ENCODE measurements at regions not wholly inside any gene's neighbourhood (a gene's known extent, or its start where the extent isn't known, plus 50 kb on each side); places are given as distances from the start of the nearest gene placed in this dataset.

- Histone ChIP-seq H3K4me3 (ENCODE audit: low read depth, low read length) (no peak overlapping the region), H3K9me3 (ENCODE audit: control insufficient read depth, insufficient read depth, low read depth, low read length) (no peaks in the 10 kb centered on the region), H3K36me3 (ENCODE audit: control insufficient read depth in 2 of 2, insufficient read depth in 1 of 2, low read length in 2 of 2) (no peaks in the 10 kb centered on the region), H3K4me1 (ENCODE audit: control insufficient read depth, insufficient read depth, low read length) (no peaks in the 10 kb centered on the region), H3K27ac (ENCODE audit: extremely low read depth, low read depth, low read length) (no peak overlapping the region)
- TF ChIP-seq ZSCAN16 (tag by site-specific recombination; IDR thresholded peaks at IDR 0.05), result no peak
- TF ChIP-seq ZNF366 (tag by site-specific recombination; conservative IDR thresholded peaks at IDR 0.05), result no peak
- TF ChIP-seq ZNF626 (tag by site-specific recombination; IDR thresholded peaks at IDR 0.05), result no peak
- no peak for TF ChIP-seq SP7 (tag by site-specific recombination; IDR thresholded peaks at IDR 0.05)
- TF ChIP-seq ZBTB26 (tag by site-specific recombination; optimal IDR thresholded peaks at IDR 0.05), result no peak
- TF ChIP-seq ZNF23 (tag by site-specific recombination; IDR thresholded peaks at IDR 0.05; ENCODE audit: borderline replicate concordance), result no peak
- no peak for TF ChIP-seq ZFP37 (tag by site-specific recombination; IDR thresholded peaks at IDR 0.05)
- TF ChIP-seq ZNF26 (tag by site-specific recombination; IDR thresholded peaks at IDR 0.05), result no peak
- TF ChIP-seq KLF16 (tag by site-specific recombination; IDR thresholded peaks at IDR 0.05), result no peak
- TF ChIP-seq ZXDB (tag by site-specific recombination; IDR thresholded peaks at IDR 0.05), result no peak
- no peak for TF ChIP-seq ZNF223 (tag by site-specific recombination; IDR thresholded peaks at IDR 0.05)
- no peak for TF ChIP-seq ZNF155 (tag by site-specific recombination; IDR thresholded peaks at IDR 0.05)
- TF ChIP-seq ZNF785 (tag by site-specific recombination; IDR thresholded peaks at IDR 0.05), result no peak
- no peak for TF ChIP-seq PRDM4 (tag by site-specific recombination; IDR thresholded peaks at IDR 0.05)
- TF ChIP-seq ZNF707 (tag by site-specific recombination; IDR thresholded peaks at IDR 0.05), result no peak
- TF ChIP-seq ZNF169 (tag by site-specific recombination; IDR thresholded peaks at IDR 0.05), result no peak
- TF ChIP-seq ZNF416 (tag by site-specific recombination; IDR thresholded peaks at IDR 0.05), result no peak
- no peak for TF ChIP-seq ZNF449 (tag by site-specific recombination; IDR thresholded peaks at IDR 0.05)
- ChIA-PET POLR2A (no interaction called here), CTCF (no interaction called here)
These were observed 779.5 kb downstream of the METTL15 start for GRCh38 chr11:28887681-28888080.

- ChIA-PET CTCF (interaction anchor here (0.6 kb wide), 1 partner anchor 466 kb away, joined by 4 read pairs; no protein-coding TSS in a partner anchor), POLR2A (no interaction called here)
- no peak overlapping the region for H3K27ac ChIP-seq (ENCODE audit: extremely low read depth, low read depth, low read length)
- no peaks in the 10 kb centered on the region for H3K36me3 ChIP-seq (ENCODE audit: control insufficient read depth in 2 of 2, insufficient read depth in 1 of 2, low read length in 2 of 2)
- no peak overlapping the region for H3K4me3 ChIP-seq (ENCODE audit: low read depth, low read length)
- H3K9me3 ChIP-seq (ENCODE audit: control insufficient read depth, insufficient read depth, low read depth, low read length), result no peaks in the 10 kb centered on the region
- no peaks in the 10 kb centered on the region for H3K4me1 ChIP-seq (ENCODE audit: control insufficient read depth, insufficient read depth, low read length)
- TF ChIP-seq ZNF660 (tag by site-specific recombination; IDR thresholded peaks at IDR 0.05), result no peak
- TF ChIP-seq ZNF324 (tag by site-specific recombination; IDR thresholded peaks at IDR 0.05), result no peak
- TF ChIP-seq ZNF544 (tag by site-specific recombination; IDR thresholded peaks at IDR 0.05), result no peak
- no peak for TF ChIP-seq PBX3 (CRISPR knock-in tag; IDR thresholded peaks at IDR 0.05)
- TF ChIP-seq PRDM10 (tag by site-specific recombination; IDR thresholded peaks at IDR 0.05), result no peak
- TF ChIP-seq FEZF1 (tag by site-specific recombination; IDR thresholded peaks at IDR 0.05), result no peak
- no peak for TF ChIP-seq ZNF404 (tag by site-specific recombination; IDR thresholded peaks at IDR 0.05)
- TF ChIP-seq ZNF777 (tag by site-specific recombination; IDR thresholded peaks at IDR 0.05; ENCODE audit: borderline replicate concordance), result no peak
- no peak for TF ChIP-seq ZNF175 (tag by site-specific recombination; IDR thresholded peaks at IDR 0.05)
These were observed 771.7 kb downstream of the METTL15 start for GRCh38 chr11:28879869-28880268.
